ENCODE measurements at regions not wholly inside any gene's neighbourhood (a gene's known extent, or its start where the extent isn't known, plus 50 kb on each side); places are given as distances from the start of the nearest gene placed in this dataset.
"Not testable (repeated sequence)": the region's sequence is repeated elsewhere in the genome, so short reads cannot be mapped to it uniquely, and the experiment has no call there.

DNA sequence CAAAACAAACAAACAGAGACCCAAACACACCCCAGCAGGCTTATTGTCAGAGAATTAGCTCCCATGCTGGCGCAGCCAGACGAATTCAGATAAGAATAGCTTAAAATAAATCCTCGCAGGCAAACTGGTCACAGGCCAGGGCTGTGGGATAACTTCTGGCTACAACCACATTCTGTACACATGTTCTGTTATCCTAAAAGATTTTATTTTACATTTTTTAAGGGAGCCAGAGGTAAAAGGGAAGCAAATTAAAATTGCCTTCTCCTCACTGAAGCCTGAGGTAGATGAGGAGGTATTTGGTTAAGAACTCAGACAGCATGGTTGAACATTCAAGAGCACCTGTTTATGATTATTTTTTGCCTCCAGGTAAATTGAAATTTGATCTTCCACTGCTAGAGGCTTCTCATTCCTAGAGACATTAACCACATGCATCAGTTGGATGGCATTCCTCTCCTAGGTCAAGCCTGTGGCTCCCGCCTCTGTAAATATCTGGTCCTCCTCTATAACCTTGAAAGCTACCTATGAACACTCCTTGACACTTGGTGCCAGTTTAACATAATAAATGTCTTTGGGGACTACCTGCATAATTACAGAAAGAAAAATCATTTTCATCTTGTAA is 190.3 kb downstream of the SATB1 start:
- DNase-seq = no peak

DNA sequence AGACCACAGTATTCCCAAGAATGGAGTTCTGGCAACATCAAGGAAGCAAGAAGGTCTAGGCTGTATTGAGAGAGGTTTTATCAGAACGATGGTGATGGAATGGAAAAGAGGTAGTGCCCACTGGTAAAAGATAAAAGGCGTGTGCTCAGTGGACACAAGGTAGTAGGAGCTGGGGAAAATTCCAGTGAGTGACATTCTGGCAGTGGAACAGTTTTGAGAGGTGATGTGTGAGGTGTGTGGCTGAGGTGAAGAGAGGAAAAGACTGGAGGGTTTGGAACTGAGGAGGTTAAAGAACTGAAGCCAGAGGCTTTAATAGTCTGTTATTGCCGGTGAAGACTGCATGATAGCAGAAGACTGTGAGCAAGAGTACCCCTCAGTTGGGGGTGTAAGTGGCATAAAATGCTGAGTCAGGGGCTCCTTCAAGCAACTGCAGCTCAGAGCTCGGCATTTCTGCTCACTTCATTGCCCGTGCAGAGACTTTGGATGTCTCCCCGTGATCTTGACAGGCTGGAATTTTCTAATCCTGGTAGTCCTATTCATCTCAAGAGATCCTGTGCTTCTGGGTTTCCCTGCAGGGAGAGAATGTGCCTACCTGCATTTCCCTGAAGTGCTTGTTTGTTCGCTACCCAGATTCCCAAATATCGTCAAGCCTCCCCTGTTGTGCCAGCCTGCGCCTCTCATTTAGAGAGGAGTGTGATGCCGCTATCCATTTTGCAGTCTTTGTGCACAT is 191.0 kb downstream of the SATB1 start:
- DNase-seq = no peak

DNA sequence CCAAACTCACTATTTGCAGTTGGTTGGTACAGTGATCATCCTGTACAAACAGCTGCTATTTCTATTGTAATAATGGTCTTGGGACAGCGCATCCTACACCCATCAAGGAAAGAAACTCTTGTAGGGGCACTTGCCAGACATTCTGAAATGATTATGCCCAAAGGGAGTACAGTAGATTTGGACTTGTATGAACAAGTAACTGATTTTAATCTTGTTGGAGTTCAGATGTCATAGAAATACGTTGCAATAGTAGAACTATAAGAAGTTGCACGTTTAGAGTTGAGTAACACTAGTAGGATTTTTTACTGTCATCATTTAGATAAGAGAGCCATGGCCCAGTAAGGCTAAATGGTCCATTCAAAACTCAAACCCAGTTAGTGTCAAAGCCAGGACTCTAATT is 192.8 kb downstream of the SATB1 start:
- no peak for DNase-seq

DNA sequence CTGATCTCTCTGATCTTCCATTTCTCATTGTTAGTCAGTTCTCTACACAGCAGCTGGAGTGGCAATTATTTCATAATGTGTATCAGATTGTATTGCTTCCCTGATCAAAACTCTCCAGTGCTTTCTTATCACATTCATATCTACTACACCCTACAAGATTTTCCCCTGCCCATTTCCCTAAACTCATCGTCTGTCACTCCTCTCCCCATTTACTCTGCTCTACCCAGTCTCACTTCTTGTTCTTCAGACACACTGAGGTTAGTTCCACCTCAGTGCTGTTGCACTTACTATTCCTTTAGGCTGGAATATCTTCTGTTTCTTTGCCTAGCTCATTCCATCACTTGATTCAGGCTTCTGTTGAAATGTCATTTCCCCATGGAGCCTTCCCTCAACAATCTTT is 197.1 kb downstream of the SATB1 start:
- no peak for DNase-seq

DNA sequence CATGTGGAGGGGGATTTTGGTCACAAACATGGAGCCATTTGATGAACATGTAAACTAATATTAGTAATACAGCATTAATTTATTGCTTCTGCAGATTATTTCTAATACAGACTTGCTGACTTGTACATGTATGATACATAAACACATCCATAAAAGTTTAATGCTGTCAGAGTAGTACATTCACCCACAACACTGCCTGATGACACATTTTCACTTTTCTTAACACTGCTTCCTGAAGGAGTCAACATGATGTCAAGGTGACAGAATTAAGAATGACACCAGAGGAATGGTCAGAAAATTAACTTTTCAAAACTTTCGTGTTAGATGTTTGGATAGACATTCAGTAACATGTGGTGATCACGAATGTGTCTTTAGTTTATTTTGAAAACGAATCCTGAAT is 199.4 kb downstream of the SATB1 start:
- no peak for DNase-seq

DNA sequence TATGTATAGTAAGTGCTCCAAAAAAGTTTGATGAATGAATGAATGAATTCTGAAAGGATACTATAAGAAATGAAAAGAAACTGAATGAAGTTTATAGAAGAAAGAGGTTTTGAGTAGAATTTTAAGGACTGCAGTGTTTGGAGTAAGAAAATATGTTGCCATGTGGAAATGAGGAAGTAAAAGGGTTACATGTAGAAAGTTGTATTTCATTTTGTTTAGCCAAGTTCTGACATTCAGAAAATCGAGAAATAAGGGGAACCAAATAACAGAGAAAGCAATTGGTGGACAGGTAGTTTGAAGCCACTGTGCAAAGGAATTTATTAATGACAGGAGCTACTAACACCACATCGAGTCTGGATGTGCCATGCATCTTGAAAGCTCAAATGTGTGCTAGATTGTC is 200.7 kb downstream of the SATB1 start:
- DNase-seq = no peak

DNA sequence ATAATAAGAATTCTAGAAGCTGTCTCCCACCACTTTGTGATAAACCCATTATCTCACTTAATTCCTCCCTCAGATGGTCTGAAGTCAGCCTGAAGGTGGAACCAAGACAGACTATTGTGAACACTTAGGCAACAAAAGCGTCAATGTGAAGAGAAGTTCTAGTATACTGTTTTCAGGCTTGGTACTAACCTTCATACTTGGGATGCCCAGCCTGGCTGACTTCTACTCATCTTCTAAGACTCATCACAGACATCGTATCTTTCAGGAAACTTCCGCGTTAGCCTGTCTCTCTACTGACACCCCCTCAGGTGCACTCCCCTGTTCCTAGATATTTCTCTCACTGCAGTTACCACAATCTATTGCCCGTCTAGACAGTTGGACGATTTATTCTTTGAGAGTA is 201.2 kb downstream of the SATB1 start:
- no peak for DNase-seq

DNA sequence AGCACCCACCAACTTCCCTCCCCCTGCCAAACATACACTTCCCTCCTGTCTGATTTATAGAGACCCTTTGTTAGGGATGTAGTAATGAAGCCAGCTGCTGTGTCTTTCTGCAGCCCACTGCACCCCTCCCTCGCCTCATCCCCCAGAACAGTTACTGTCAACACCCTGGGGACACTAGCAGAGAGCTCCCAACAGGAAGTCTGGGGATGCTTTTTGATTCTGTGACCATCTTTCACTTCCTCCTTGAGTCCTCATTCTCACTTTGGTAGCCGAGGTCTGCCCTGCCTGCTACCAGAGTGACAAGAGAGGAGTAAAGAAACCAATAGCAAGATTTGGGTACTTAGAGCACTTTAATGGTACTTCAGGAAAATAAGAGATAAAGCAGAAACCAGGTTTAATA is 201.6 kb downstream of the SATB1 start:
- no peak for DNase-seq

DNA sequence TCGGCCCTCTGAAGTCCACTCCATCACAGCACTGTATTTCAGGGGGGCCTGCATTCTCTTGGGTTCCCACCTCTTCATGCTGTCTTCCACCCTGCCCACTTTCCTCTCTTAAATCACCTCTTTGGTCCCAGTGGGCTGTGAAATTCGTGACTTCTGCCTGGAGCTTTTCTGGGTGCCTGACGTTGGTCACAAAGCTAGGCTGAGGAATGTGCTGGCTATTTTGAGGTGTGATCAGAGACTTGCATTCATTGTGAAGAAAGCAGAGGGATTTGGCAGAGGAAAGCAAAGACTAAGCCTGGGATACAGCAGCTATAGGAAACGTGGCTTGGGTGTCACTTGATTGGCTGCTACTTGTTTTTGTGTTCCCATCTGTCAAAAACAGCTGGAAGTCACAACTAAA is 202.5 kb downstream of the SATB1 start:
- no peak for DNase-seq

DNA sequence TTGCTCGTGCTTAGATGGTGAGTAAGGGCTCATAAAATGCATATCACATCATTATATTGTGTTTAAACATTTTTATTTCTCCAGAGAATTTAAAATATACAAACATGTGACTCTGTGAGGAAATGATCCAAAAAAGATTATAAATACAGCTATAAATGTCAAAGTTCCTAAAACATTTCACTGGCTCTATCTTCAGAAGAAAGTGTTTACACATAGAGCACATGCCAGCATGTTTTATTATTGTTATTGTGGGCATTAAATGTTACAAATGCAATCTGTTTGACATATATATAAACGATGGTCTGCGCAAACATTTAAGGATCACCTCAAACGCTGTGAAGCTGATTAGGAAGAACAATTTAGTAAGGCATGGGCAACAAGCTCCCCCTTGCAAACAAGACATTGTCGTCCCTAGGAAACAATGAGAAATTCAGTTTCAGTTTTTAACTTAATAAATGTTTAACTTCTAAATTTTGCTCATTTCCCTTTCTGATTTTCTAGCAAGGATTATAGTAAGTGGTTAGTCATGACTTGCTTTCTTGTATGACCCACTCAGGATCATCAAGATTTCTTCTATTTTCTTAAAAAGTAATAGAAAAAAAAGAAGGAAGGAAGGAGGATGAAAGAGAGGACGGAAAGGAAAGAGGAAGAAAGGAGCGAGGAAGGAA is 207.5 kb downstream of the SATB1 start:
- no peak for DNase-seq

DNA sequence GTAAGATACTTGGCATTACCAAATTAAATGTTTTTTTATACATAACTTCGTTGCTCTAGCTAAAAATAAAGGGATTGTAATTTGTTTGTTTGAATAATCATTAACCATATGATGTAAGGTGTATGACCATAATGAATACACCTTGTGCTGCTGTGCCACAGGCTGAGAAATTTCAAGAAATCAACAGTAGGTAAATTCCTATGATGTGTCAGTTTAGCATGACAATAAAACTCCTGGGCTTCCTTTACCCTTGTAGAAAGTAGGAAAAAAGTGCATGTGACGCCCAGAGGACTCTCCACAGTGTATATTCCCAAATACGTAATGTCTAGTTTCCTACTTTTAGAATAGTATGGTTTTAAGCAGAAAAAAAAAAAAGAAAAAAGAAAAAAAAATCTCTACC is 208.1 kb downstream of the SATB1 start:
- no peak for DNase-seq

DNA sequence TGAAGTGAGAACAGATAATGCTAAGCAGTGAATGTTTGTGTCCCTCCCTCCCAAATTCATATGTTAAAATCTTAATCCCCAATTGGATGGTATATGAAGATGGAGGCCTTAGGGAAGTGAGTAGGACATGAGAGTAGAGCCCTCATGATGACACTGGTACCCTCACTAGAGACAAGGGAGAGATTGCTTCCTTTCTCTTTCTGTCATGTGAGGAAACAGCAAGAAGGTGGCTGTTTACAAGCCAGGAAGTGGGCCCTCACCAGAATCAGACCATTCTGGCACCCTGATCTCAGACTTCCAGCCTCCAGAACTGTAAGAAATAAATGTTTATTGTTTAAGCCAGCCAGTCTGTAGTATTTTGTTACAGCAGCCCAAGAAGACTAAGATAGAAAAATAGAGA is 209.5 kb downstream of the SATB1 start:
- no peak for DNase-seq

DNA sequence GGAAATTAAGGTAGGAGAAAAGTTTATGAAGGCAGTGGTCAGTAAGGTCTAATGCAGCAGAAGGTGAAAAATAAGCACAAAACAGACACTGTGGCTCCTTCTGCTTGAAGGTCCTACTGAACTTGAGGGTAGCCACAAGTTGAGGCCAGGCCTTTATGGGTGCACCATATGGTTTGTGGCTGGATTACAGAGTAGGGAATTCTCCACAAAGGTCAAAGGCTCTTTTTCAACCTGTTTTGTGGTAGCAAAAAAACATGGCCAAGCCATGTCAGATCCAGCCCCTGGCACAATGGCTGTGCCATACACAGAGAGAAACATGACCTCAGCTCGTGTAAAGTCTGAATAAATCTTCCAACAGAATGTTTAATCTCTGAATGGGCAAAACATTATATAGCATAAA is 214.0 kb downstream of the SATB1 start:
- no peak for DNase-seq

DNA sequence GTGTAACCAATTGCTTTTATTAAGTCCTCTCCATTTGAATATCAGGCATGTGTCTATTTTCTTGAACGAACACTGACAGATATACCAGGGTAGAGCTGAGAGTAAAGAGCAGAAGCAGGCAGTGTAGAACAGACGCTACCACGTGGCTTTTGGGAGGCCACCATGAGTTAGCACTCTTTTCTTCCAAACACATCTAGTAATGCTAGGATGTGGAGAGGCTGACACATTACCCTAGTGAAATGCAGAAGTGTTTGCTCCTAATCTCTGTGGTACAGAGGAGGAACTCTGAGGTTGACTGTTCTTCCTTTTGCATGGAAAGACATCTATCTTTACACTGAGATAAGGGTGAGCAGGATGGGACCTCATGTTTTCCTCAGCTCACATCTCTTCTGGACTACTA is 216.3 kb downstream of the SATB1 start:
- no peak for DNase-seq

DNA sequence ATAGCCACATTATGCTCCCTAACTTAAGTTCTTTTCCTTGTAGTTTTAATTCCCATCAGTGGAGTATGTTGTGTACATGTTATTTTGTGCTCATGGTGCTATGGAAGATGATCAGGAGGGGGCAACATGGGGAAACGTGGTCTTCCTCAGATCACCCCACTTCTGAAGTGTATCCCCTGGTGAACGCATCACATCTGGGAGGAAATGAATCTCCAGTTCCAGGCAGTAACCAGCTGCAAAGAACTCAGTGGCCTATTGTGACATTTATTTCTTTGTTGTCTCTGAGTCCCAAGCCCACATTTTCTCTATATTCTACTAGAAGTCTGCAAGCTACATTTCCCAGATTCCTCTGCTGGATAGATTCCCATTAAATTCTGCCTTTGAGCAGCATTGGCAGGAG is 217.0 kb downstream of the SATB1 start:
- no peak for DNase-seq

DNA sequence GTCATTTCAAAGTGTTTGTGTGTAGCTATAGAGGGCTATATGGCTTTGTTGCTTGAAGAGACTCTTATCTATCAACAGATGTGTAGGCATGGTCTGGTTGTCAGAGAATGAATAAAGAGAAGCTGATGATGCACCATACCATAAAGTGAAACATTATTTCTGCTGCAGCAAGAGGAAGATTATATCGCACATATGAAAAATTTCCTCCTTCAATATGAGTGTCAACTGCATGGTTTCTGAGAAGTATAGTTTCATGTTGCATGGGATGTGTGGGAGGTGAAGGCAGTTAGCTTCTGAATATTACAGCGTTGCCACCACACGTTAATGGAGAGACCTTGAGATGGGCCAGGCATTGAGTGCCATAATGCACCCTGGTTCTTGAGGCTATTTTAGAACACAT is 217.9 kb downstream of the SATB1 start:
- no peak for DNase-seq

DNA sequence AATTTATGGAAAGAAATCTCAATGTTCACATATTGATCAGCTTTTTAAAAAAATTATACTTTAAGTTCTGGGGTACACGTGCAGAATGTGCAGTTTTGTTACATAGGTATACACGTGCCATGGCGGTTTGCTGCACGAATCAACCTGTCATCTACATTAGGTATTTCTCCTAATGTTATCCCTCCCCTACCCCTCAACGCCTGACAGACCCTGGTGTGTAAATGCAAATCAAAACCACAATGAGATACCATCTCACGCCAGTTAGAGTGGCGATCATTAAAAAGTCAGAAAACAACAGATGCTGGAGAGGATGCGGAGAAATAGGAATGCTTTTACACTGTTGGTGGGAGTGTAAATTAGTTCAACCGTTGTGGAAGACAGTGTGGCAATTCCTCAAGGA is 219.4 kb downstream of the SATB1 start:
- DNase-seq = not testable (repeated sequence)

DNA sequence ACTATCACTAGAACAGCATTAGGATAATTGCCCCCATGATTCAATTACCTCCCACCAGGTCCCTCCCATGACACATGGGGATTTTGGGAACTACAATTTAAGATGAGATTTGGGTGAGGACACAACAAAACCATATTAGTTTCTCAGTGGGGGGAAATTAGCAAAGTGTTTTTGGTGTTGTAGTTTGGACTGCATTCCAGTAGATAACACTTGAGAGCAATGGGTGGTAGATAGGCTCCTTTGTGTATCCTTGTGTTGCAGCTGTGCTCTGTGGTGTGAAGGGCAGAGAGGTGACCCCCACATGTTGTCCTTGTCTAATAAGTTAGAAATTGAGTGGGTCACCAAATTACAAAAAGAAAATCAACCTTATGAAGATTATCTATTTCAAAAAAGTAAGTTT is 223.8 kb downstream of the SATB1 start:
- DNase-seq = no peak

DNA sequence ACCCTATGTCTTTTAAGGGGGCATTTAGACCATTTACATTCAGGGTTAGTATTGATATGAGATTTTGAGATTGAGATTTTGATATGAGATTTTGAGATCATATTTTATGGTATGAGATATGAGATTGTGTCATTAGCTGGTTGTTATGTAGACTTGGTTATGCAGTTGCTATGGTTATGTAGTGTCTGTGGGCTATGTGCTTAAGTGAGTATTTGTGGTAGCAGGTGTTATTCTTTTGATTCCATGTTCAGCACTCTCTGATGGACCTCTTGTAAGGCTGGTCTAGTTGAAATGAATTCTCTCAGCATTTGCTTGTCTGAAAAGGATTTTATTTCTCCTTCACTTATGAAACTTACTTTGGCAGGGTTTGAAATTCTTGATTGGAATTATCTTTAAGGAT is 225.4 kb downstream of the SATB1 start:
- DNase-seq = no peak

DNA sequence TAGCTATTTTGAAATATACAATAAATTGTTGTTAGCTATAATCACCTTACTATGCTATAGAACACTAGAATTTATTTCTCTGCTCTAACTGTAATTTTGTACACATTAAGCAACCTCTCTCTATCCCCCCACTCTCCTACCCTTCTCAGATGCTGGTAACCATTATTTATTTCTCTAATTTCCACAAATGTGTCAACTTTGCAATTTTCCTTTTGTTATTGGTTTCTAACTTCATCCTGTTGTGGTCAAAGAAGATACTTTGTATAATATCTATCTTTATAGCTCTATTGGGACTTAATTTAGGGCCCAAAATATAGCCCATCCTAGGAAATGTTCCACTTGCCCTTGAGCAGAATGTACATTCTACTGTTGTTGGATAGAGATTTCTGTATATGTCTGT is 229.3 kb downstream of the SATB1 start:
- DNase-seq = no peak

DNA sequence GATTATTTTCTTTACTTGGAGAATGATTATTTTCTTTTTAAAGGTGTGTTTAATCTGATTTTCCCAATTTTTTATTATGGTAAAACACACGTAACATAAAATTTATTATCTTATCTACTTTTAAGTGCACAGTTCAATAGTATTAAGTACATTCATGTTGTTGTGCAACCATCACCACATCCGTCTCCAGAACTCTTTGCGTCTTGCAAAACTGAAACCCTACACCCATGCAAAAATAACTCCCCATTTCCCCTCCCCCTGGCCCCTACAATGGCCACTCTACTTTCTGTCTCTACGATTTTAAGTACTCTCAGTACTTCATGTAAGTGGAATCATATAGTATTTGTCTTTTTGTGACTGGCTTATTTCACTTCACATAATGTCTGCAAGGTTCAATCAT is 230.7 kb downstream of the SATB1 start:
- DNase-seq = no peak

DNA sequence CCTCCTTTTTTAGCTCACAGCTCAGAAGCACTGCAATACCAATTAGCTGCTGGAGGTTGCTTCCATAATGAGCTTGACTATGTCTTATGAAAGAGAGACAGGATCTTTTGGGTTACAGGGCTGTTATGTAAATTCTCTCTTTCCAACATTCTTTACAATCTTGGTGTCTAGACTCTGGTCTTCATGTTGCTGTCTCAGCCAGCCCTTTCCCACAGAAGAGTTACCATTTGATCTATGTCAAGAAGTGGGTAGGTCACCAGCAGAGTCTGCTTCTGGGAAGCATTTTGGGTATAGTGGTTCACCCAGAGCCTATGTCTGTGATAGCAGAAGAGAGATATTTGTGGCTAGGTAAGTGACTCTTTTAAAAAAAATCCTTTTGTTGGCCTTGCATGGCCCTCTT is 234.5 kb downstream of the SATB1 start:
- DNase-seq = no peak

DNA sequence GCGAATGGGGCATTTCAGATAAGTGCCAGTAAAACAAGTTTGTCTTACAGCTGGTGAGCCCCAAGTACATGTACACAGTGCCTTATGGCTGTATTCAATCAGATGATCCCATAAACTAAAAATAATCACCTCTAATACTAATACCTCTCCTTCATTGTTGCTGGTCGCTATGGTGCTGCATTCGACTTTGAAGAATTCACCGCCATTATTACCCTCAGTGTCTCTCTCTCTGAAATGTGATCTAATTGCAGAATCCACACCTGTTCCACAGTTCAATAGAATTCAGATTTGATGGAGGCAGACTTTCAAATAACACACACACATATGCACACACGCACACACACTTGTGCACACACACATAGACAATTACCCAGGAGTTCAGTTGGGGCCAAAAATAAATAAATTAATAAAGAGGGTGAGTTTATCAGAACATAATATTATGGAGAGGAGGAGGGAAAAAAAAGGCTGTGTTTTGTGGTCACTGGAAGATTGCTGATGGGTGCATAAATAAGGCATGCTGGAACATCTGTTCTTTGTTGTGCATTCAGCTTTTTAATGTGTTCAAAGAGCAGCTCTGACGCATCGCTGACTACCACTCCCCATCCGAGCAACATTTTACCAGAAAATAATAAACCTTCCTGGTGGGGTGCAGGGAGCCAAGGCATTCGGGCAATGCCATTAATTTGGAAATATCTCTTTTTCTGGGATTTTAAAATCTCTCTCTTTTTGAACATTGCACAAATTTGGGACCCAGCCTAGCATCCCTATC is 235.7 kb downstream of the SATB1 start:
- no peak for DNase-seq

DNA sequence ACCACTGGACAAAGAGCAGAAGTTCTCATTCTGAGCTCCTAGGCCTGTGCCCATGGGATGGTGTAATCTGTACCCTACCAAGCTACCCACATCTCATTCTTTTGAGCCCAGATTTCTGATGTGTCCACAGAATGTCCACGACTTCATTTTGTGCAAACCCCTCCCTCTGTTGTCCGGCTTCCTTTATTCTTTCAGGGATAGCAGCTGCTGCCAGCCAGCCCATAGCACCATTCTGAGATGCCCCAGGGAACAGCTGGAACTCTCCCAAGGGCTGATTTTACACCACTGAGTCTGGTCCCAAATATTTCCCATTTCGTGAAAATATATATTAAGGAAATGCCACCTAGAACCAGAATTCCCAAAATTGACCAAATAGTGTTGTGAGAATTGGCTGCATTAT is 236.6 kb downstream of the SATB1 start:
- DNase-seq = no peak
